ENCODE measurements at regions not wholly inside any gene's neighbourhood (a gene's known extent, or its start where the extent isn't known, plus 50 kb on each side); places are given as distances from the start of the nearest gene placed in this dataset.
"Not testable (repeated sequence)": the region's sequence is repeated elsewhere in the genome, so short reads cannot be mapped to it uniquely, and the experiment has no call there.

- no peak overlapping the region for H3K4me2 ChIP-seq (ENCODE audit: low read depth, low read length, poor library complexity, severe bottlenecking)
- no peaks in the 10 kb centered on the region for H3K27me3 ChIP-seq (ENCODE audit: low read length)
- H3K27ac ChIP-seq (ENCODE audit: low read length), result no peak overlapping the region
- H3K4me1 ChIP-seq (ENCODE audit: low read length), result no peaks in the 10 kb centered on the region
- H2AFZ ChIP-seq (ENCODE audit: low read length), result no peak overlapping the region
- H3K79me2 ChIP-seq (ENCODE audit: low read length), result no peaks in the 10 kb centered on the region
- peaks cover 14% of the 10 kb centered on the region for H3K9me3 ChIP-seq (ENCODE audit: low read length)
- H3K36me3 ChIP-seq (ENCODE audit: insufficient read depth, low read length), result no peaks in the 10 kb centered on the region
- peak; percentile 47 for DNase-seq
- H3K9me2 ChIP-seq (replicated peaks; ENCODE audit: insufficient read depth, low read length), result no peaks in the 10 kb centered on the region; the same call in 1 of the 2 replicates
- H4K20me1 ChIP-seq (ENCODE audit: insufficient read depth, low read depth, low read length), result no peaks in the 10 kb centered on the region
- no peak overlapping the region for H3K9ac ChIP-seq (ENCODE audit: low read length)
- no peak overlapping the region for H3K4me3 ChIP-seq (ENCODE audit: low read length)
These were observed 142.5 kb downstream of the CXXC4 start for GRCh38 chr4:104352211-104352610.

DNA sequence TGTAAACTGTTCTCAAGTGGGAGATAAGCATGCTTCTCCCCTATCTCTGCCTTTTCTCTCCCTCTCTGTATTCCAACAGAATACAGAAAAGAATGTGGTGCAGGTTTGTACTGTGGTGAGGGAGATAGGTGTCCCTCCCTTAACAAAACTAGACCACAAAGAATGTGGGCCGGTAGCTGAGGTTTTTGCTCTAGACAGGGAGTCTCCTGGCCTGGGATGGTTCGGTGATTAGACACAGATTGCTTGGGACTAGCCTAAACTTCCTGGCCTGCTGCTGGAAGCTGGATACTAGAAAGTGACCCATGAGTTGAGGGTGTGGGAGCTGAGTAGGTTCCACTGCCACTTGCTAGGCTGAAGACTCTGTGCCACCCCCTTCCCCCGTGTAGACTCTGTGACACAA lies 143.0 kb downstream of the CXXC4 start:
- H2AFZ ChIP-seq (ENCODE audit: low read length), result no peak overlapping the region

GRCh38 chr4:104345598-104346242 lies 149.0 kb downstream of the CXXC4 start:
- Histone ChIP-seq H3K27ac (ENCODE audit: low read length) (no peak overlapping the region), H3K4me3 (ENCODE audit: low read length) (no peak overlapping the region), H3K9me2 (replicated peaks; ENCODE audit: insufficient read depth, low read length) (no peaks in the 10 kb centered on the region), H3K4me2 (ENCODE audit: low read depth, low read length, poor library complexity, severe bottlenecking) (no peak overlapping the region), H4K20me1 (ENCODE audit: insufficient read depth, low read depth, low read length) (no peaks in the 10 kb centered on the region), H3K36me3 (ENCODE audit: insufficient read depth, low read length) (no peaks in the 10 kb centered on the region), H3K4me1 (ENCODE audit: low read length) (no peaks in the 10 kb centered on the region), H3K9ac (ENCODE audit: low read length) (no peak overlapping the region), H3K79me2 (ENCODE audit: low read length) (no peaks in the 10 kb centered on the region), H3K27me3 (ENCODE audit: low read length) (no peaks in the 10 kb centered on the region), H3K9me3 (ENCODE audit: low read length) (peaks cover 9% of the 10 kb centered on the region), H2AFZ (ENCODE audit: low read length) (no peak overlapping the region)
- no peak for DNase-seq

More for the DNA sequence above, 143.0 kb downstream of the CXXC4 start:
- no peak overlapping the region for H3K9ac ChIP-seq (ENCODE audit: low read length)
- no peak overlapping the region for H3K4me3 ChIP-seq (ENCODE audit: low read length)
- H3K9me3 ChIP-seq (ENCODE audit: low read length), result peaks cover 14% of the 10 kb centered on the region
- H3K4me1 ChIP-seq (ENCODE audit: low read length), result no peaks in the 10 kb centered on the region
- H3K36me3 ChIP-seq (ENCODE audit: insufficient read depth, low read length), result no peaks in the 10 kb centered on the region
- H3K4me2 ChIP-seq (ENCODE audit: low read depth, low read length, poor library complexity, severe bottlenecking), result no peak overlapping the region
- no peaks in the 10 kb centered on the region for H3K79me2 ChIP-seq (ENCODE audit: low read length)
- no peaks in the 10 kb centered on the region for H3K27me3 ChIP-seq (ENCODE audit: low read length)
- H3K9me2 ChIP-seq (replicated peaks; ENCODE audit: insufficient read depth, low read length), result no peaks in the 10 kb centered on the region; the same call in 1 of the 2 replicates
- no peaks in the 10 kb centered on the region for H4K20me1 ChIP-seq (ENCODE audit: insufficient read depth, low read depth, low read length)
- no peak for DNase-seq
- H3K27ac ChIP-seq (ENCODE audit: low read length), result no peak overlapping the region

DNA sequence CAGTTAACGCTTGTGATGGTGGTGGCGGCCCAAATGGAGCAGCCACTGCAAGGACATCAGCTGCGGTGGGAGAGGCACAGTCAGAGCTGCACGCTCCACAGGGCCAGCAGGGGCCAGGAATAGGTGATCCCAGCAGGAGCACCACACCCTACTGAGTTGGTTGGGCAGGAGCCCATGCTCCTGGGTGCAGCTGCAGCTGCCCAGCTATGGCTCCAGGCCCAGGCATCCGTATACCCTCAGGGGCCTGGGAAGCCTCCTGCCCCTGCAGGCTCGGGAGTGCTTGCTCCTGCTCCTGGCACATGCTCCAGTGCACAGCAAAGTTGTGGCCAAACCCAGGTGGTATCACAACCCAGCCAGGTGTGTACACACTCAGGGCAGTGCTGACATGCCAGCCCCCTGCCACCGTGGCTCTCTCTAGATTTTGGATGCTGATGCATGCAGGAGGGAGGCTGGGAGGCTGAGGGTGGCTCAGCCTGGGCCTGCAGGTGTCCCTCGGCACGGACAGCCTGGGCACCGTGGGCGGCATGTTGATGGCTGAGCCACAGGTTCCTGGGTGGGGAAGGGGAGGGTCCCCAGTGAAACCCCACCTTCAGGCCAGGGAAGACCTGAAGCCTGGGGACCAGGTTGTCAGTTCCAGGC lies 150.2 kb downstream of the CXXC4 start:
- Histone ChIP-seq H2AFZ (ENCODE audit: low read length) (no peak overlapping the region), H3K9ac (ENCODE audit: low read length) (no peak overlapping the region), H3K4me2 (ENCODE audit: low read depth, low read length, poor library complexity, severe bottlenecking) (no peak overlapping the region), H3K27me3 (ENCODE audit: low read length) (no peaks in the 10 kb centered on the region), H3K36me3 (ENCODE audit: insufficient read depth, low read length) (no peaks in the 10 kb centered on the region), H3K9me3 (ENCODE audit: low read length) (peaks cover 10% of the 10 kb centered on the region), H4K20me1 (ENCODE audit: insufficient read depth, low read depth, low read length) (no peaks in the 10 kb centered on the region), H3K4me1 (ENCODE audit: low read length) (no peaks in the 10 kb centered on the region), H3K9me2 (replicated peaks; ENCODE audit: insufficient read depth, low read length) (no peaks in the 10 kb centered on the region), H3K27ac (ENCODE audit: low read length) (no peak overlapping the region), H3K4me3 (ENCODE audit: low read length) (no peak overlapping the region), H3K79me2 (ENCODE audit: low read length) (no peaks in the 10 kb centered on the region)
- DNase-seq, result no peak

DNA sequence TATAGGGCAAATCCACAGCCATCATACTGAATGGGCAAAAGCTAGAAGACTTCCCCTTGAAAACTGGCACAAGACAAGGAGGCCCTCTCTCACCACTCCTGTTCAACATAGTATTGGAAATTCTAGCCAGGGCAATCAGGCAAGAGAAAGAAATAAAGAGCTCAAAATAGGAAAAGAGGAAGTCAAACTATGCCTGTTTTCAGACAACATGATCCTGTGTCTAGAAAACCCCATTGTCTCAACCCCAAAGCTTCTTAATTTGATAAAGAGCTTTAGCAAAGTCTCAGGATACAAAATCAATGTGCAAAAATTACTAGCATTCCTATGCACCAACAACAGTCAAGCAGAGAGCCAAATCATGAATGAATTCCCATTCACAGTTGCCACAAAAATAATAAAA lies 160.3 kb downstream of the CXXC4 start:
- Histone ChIP-seq H3K9ac (ENCODE audit: low read length) (no peak overlapping the region), H2AFZ (ENCODE audit: low read length) (no peak overlapping the region), H3K36me3 (ENCODE audit: insufficient read depth, low read length) (no peaks in the 10 kb centered on the region), H3K79me2 (ENCODE audit: low read length) (no peaks in the 10 kb centered on the region), H3K27ac (ENCODE audit: low read length) (no peak overlapping the region), H3K9me2 (replicated peaks; ENCODE audit: insufficient read depth, low read length) (no peaks in the 10 kb centered on the region), H3K4me1 (ENCODE audit: low read length) (no peaks in the 10 kb centered on the region), H3K4me2 (ENCODE audit: low read depth, low read length, poor library complexity, severe bottlenecking) (no peak overlapping the region), H4K20me1 (ENCODE audit: insufficient read depth, low read depth, low read length) (no peaks in the 10 kb centered on the region), H3K9me3 (ENCODE audit: low read length) (peaks cover 4% of the 10 kb centered on the region; the same call in 1 of the 2 replicates), H3K27me3 (ENCODE audit: low read length) (no peaks in the 10 kb centered on the region), H3K4me3 (ENCODE audit: low read length) (no peak overlapping the region)
- no peak for DNase-seq

DNA sequence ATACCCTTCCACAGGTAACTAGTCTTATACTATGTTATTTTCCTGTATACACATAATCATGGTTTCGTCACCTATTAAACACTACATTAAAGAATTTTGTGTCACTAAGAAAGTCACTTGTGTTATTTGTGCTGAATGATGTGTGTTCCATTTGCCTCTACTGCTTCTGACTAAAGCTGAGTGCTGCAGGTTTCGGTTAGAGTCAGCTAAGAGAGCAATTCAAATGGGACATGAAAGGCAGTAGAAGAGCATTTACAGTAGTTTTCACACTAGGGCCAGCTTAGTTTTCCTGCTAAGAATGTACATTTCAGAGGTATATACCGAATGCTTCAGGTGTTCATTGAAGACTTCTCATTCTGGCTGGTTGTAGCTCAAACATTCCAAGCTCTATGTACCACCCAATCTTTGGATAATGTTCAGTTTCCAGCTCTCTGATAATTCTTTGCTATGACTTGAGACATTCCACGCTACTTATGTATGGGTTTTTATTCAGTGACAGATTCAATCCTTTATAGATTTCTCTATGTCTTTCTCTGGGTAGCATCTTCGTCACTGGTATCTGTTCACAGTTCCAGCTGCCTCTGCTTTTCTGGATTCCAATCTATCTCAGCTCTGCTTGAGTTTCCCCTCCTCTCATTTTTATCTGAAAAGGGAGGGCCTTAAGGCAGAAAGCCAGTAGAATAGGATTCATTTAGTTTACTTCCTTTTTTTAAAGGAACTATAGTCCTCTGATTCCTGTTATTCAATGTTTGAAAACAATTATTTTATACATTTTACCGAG lies 164.4 kb downstream of the CXXC4 start:
- no peaks in the 10 kb centered on the region for H3K27me3 ChIP-seq (ENCODE audit: low read length)
- no peak for DNase-seq
- H2AFZ ChIP-seq (ENCODE audit: low read length), result no peak overlapping the region
- H3K9me2 ChIP-seq (replicated peaks; ENCODE audit: insufficient read depth, low read length), result no peaks in the 10 kb centered on the region
- no peaks in the 10 kb centered on the region for H3K36me3 ChIP-seq (ENCODE audit: insufficient read depth, low read length)
- H3K9me3 ChIP-seq (ENCODE audit: low read length), result peaks cover 4% of the 10 kb centered on the region; the same call in 1 of the 2 replicates
- H3K4me2 ChIP-seq (ENCODE audit: low read depth, low read length, poor library complexity, severe bottlenecking), result no peak overlapping the region
- no peak overlapping the region for H3K27ac ChIP-seq (ENCODE audit: low read length)
- no peak overlapping the region for H3K9ac ChIP-seq (ENCODE audit: low read length)
- H3K4me1 ChIP-seq (ENCODE audit: low read length), result no peaks in the 10 kb centered on the region
- no peaks in the 10 kb centered on the region for H4K20me1 ChIP-seq (ENCODE audit: insufficient read depth, low read depth, low read length)
- no peak overlapping the region for H3K4me3 ChIP-seq (ENCODE audit: low read length)
- no peaks in the 10 kb centered on the region for H3K79me2 ChIP-seq (ENCODE audit: low read length)

- not testable (repeated sequence) for H4K20me1 ChIP-seq (ENCODE audit: insufficient read depth, low read depth, low read length); H3K4me3 ChIP-seq (ENCODE audit: low read length); H3K27me3 ChIP-seq (ENCODE audit: low read length); H3K4me1 ChIP-seq (ENCODE audit: low read length); H3K9me3 ChIP-seq (ENCODE audit: low read length); H3K36me3 ChIP-seq (ENCODE audit: insufficient read depth, low read length); H3K27ac ChIP-seq (ENCODE audit: low read length); H3K9ac ChIP-seq (ENCODE audit: low read length); H3K79me2 ChIP-seq (ENCODE audit: low read length); H2AFZ ChIP-seq (ENCODE audit: low read length); H3K9me2 ChIP-seq (replicated peaks; ENCODE audit: insufficient read depth, low read length); H3K4me2 ChIP-seq (ENCODE audit: low read depth, low read length, poor library complexity, severe bottlenecking); DNase-seq
These were observed 167.6 kb downstream of the CXXC4 start for GRCh38 chr4:104326991-104327694.

DNA sequence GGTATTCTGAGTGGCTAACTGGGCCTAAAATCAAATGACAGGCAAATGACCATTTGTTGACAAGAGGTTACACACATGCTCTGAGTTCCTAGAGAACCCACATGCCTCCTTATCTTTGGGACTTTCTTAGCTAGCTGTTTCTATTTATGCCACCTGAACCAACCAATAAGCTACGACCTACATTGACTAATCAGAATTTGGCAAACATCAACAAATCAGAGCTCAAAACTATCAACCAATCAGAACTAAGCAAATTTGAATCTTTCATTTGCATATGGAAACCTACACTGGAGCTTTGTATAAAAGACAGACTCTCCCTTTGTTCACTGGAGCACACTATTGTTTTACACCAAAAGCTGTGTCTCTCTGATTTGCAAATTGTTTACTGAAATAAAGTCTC lies 192.0 kb downstream of the CXXC4 start:
- H3K27me3 ChIP-seq (ENCODE audit: low read length), result no peaks in the 10 kb centered on the region
- no peaks in the 10 kb centered on the region for H4K20me1 ChIP-seq (ENCODE audit: insufficient read depth, low read depth, low read length)
- H2AFZ ChIP-seq (ENCODE audit: low read length), result no peak overlapping the region
- no peak for DNase-seq
- H3K9me3 ChIP-seq (ENCODE audit: low read length), result peaks cover 30% of the 10 kb centered on the region
- no peaks in the 10 kb centered on the region for H3K79me2 ChIP-seq (ENCODE audit: low read length)
- H3K4me1 ChIP-seq (ENCODE audit: low read length), result no peaks in the 10 kb centered on the region
- no peak overlapping the region for H3K4me2 ChIP-seq (ENCODE audit: low read depth, low read length, poor library complexity, severe bottlenecking)
- no peak overlapping the region for H3K27ac ChIP-seq (ENCODE audit: low read length)
- H3K9ac ChIP-seq (ENCODE audit: low read length), result no peak overlapping the region
- H3K36me3 ChIP-seq (ENCODE audit: insufficient read depth, low read length), result no peaks in the 10 kb centered on the region
- H3K9me2 ChIP-seq (replicated peaks; ENCODE audit: insufficient read depth, low read length), result no peaks in the 10 kb centered on the region
- no peak overlapping the region for H3K4me3 ChIP-seq (ENCODE audit: low read length)
